Endothelial cell of umbilical vein (primary cell): ENCODE measurements at regions not wholly inside any gene's neighbourhood (a gene's known extent, or its start where the extent isn't known, plus 50 kb on each side); places are given as distances from the start of the nearest gene placed in this dataset.

Experiments used
- JUN ChIP-seq: IDR thresholded peaks from 2 replicates; pipeline ENCODE4 v1.6.1; 2011; ENCODE audit warnings: borderline replicate concordance, low read depth; ENCODE audit not compliant: insufficient read length, insufficient read depth
- POLR2A ChIP-seq: IDR thresholded peaks from 2 replicates; pipeline ENCODE4 v1.6.1; 2012; ENCODE audit warnings: low read depth, mild to moderate bottlenecking, control low read depth, low read length
- POLR2AphosphoS5 ChIP-seq: IDR thresholded peaks from 2 replicates; pipeline ENCODE4 v1.6.1; 2012; ENCODE audit warnings: low read depth, mild to moderate bottlenecking, control low read depth, low read length, moderate library complexity; ENCODE audit not compliant: insufficient read depth
- TF ChIP-seq, protein P1 (sequence below): IDR thresholded peaks from 2 replicates; pipeline ENCODE4 v1.6.1; 2011; ENCODE audit not compliant: insufficient read depth, insufficient read length
- TF ChIP-seq, protein P2 (sequence below), 2 donors: IDR thresholded peaks; 1 replicate in 1 of 2; 2 replicates in 1 of 2; pipeline ENCODE4 v1.5.1; 2011; ENCODE audit warnings: low read length in 2 of 2, mild to moderate bottlenecking in 2 of 2, moderate library complexity in 2 of 2, control low read depth in 1 of 2, inconsistent platforms in 1 of 2, low read depth in 1 of 2; ENCODE audit not compliant: insufficient read depth in 1 of 2; ENCODE audit errors: extremely low read depth in 1 of 2

- no peak for TF ChIP-seq POLR2A
- TF ChIP-seq, protein P1, sequence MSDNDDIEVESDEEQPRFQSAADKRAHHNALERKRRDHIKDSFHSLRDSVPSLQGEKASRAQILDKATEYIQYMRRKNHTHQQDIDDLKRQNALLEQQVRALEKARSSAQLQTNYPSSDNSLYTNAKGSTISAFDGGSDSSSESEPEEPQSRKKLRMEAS: no peak
- TF ChIP-seq POLR2AphosphoS5: no peak
- TF ChIP-seq, protein P2, sequence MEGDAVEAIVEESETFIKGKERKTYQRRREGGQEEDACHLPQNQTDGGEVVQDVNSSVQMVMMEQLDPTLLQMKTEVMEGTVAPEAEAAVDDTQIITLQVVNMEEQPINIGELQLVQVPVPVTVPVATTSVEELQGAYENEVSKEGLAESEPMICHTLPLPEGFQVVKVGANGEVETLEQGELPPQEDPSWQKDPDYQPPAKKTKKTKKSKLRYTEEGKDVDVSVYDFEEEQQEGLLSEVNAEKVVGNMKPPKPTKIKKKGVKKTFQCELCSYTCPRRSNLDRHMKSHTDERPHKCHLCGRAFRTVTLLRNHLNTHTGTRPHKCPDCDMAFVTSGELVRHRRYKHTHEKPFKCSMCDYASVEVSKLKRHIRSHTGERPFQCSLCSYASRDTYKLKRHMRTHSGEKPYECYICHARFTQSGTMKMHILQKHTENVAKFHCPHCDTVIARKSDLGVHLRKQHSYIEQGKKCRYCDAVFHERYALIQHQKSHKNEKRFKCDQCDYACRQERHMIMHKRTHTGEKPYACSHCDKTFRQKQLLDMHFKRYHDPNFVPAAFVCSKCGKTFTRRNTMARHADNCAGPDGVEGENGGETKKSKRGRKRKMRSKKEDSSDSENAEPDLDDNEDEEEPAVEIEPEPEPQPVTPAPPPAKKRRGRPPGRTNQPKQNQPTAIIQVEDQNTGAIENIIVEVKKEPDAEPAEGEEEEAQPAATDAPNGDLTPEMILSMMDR (IDR thresholded peaks at IDR 0.05; ENCODE audit: extremely low read depth in 1 of 2, insufficient read depth in 1 of 2, low read depth in 1 of 2, low read length in 2 of 2): no peak
- TF ChIP-seq JUN: no peak
These were observed 67.3 kb upstream of the COX20 start for GRCh38 chr1:244768186-244768585.
